H1 (cell line): ENCODE measurements at regions not wholly inside any gene's neighbourhood (a gene's known extent, or its start where the extent isn't known, plus 50 kb on each side); places are given as distances from the start of the nearest gene placed in this dataset.

Experiments used
- ATF3 ChIP-seq: IDR thresholded peaks from 2 replicates; pipeline ENCODE4 v1.6.1; 2011; ENCODE audit warnings: low read depth, mild to moderate bottlenecking, low read length; ENCODE audit not compliant: insufficient read depth
- MAFK ChIP-seq: IDR thresholded peaks from 2 replicates; pipeline ENCODE4 v1.6.1; 2012; ENCODE audit warnings: low read depth, mild to moderate bottlenecking, improper control_type of control experiment, low read length
- NANOG ChIP-seq: IDR thresholded peaks from 2 replicates; pipeline ENCODE4 v1.6.1; 2011; ENCODE audit warnings: low read length, low read depth, mild to moderate bottlenecking, inconsistent platforms; ENCODE audit not compliant: insufficient read depth, poor library complexity, severe bottlenecking
- NRF1 ChIP-seq: IDR thresholded peaks from 2 replicates; pipeline ENCODE4 v1.6.1; 2011; ENCODE audit warnings: mild to moderate bottlenecking, low read depth, low read length, improper control_type of control experiment
- SRF ChIP-seq: IDR thresholded peaks from 2 replicates; pipeline ENCODE4 v1.6.1; 2011; ENCODE audit warnings: mild to moderate bottlenecking, low read depth, low read length, moderate library complexity
- SUZ12 ChIP-seq: fragments of 200-600 bp; sonication (generic); IDR thresholded peaks from 2 replicates; pipeline ENCODE4 v1.6.1; 2012; ENCODE audit warnings: mild to moderate bottlenecking, inconsistent platforms, low read length, moderate library complexity, mixed read lengths
- TAF1 ChIP-seq: IDR thresholded peaks from 2 replicates; pipeline ENCODE4 v1.6.1; 2011; ENCODE audit warnings: mild to moderate bottlenecking, low read depth, low read length

GRCh38 chr14:48709277-48709785 is 876.8 kb downstream of the RPS29 start (continued):
- TF ChIP-seq TAF1 (no peak), ATF3 (no peak), MAFK (no peak), NRF1 (no peak), SRF (no peak), SUZ12 (no peak), NANOG (no peak)
